ENCODE measurements at regions not wholly inside any gene's neighbourhood (a gene's known extent, or its start where the extent isn't known, plus 50 kb on each side); places are given as distances from the start of the nearest gene placed in this dataset.

GRCh38 chr13:74006666-74007065 lies 127.5 kb downstream of the KLF12 start:
- H3K4ac ChIP-seq (ENCODE audit: low read depth, low read length) = no peak overlapping the region
- H2BK5ac ChIP-seq (ENCODE audit: low read depth, low read length, poor library complexity, severe bottlenecking) = no peak overlapping the region
- no peaks in the 10 kb centered on the region for H3K36me3 ChIP-seq (ENCODE audit: control insufficient read depth, insufficient read depth, low read length)
- H3K14ac ChIP-seq (replicated peaks; ENCODE audit: low read depth, low read length) = no peak overlapping the region
- H3K79me1 ChIP-seq (ENCODE audit: low read depth in 1 of 2, low read length in 2 of 2) = peaks cover 39 to 41% of the 10 kb centered on the region in 2 experiments
- no peak overlapping the region for H4K8ac ChIP-seq (ENCODE audit: low read depth in 2 of 2, low read length in 2 of 2)
- H2BK120ac ChIP-seq (ENCODE audit: low read depth, low read length) = no peak overlapping the region
- H3K23ac ChIP-seq (ENCODE audit: low read depth, low read length) = no peak overlapping the region
- H4K91ac ChIP-seq (ENCODE audit: insufficient read depth, low read depth, low read length) = no peak overlapping the region
- DNase-seq (no peak), ATAC-seq (ENCODE audit: low read depth) (no peak)
- no peaks in the 10 kb centered on the region for H3K4me1 ChIP-seq (ENCODE audit: control insufficient read depth, insufficient read depth, low read length)
- H2AFZ ChIP-seq (replicated peaks; ENCODE audit: low read length, poor library complexity) = no peak overlapping the region
- BruUV-seq (replicated peaks) = no TSS peak
- no peaks in the 10 kb centered on the region for H3K9me1 ChIP-seq (ENCODE audit: insufficient read depth, low read length)
- no peak overlapping the region for H2BK15ac ChIP-seq (ENCODE audit: low read depth, low read length)
- H3K27me3 ChIP-seq (ENCODE audit: control insufficient read depth, insufficient read depth, low read length) = no peaks in the 10 kb centered on the region
- ChIA-PET POLR2A (ENCODE audit: unreplicated experiment) (no interaction called here), CTCF (interaction anchor here (0.6 kb wide), 1 partner anchor 34 kb away, joined by 5 read pairs; no protein-coding TSS in a partner anchor)
- dilution Hi-C loops (cut with HindIII; ENCODE audit: low sequenced_read_pairs, unreplicated experiment) = no loop called here
- in situ Hi-C loops (cut with MboI; ENCODE audit: low sequenced_read_pairs) = no loop called here
- no peak overlapping the region for H4K5ac ChIP-seq (ENCODE audit: low read depth, low read length)
- no peaks in the 10 kb centered on the region for H3K9me3 ChIP-seq (ENCODE audit: control insufficient read depth, insufficient read depth, low read length)
- no CpG with 5 or more reads among the region's 3 CpGs for WGBS, 2 experiments (ENCODE audit: extremely low coverage in 2 of 2, insufficient read length in 1 of 2)
- H3K4me3 ChIP-seq (ENCODE audit: insufficient read depth, low read depth, low read length) = no peak overlapping the region
- no peak overlapping the region for H3K9ac ChIP-seq (ENCODE audit: low read depth, low read length)
- H2AK9ac ChIP-seq (replicated peaks; ENCODE audit: low read depth, low read length, poor library complexity) = no peak overlapping the region
- H3K18ac ChIP-seq (ENCODE audit: low read depth, low read length) = no peak overlapping the region
- no peaks in the 10 kb centered on the region; the same call in 1 of the 2 replicates for H4K20me1 ChIP-seq (ENCODE audit: insufficient read depth, low read length)
- no peak overlapping the region for H3K27ac ChIP-seq (ENCODE audit: insufficient read depth, low read length)
- intact Hi-C loops (cut with micrococcal nuclease) = loop anchor here (2.0 kb wide), 1 partner anchor 68 kb away; no protein-coding TSS in a partner anchor
- TF ChIP-seq MAZ (IDR thresholded peaks at IDR 0.05; ENCODE audit: borderline replicate concordance, low read depth, low read length) = no peak
- no peak for TF ChIP-seq CTCF (conservative IDR thresholded peaks at IDR 0.05; ENCODE audit: low read depth, low read length)
- TF ChIP-seq ELK1 (IDR thresholded peaks at IDR 0.05; ENCODE audit: borderline replicate concordance, low read depth, low read length) = no peak
- TF ChIP-seq BHLHE40 (IDR thresholded peaks at IDR 0.05; ENCODE audit: low read depth, low read length) = no peak
- no peak for TF ChIP-seq MAFK (IDR thresholded peaks at IDR 0.05; ENCODE audit: low read depth, low read length)
- no peak for TF ChIP-seq MXI1 (IDR thresholded peaks at IDR 0.05; ENCODE audit: borderline replicate concordance, low read depth, low read length)
- no peak for TF ChIP-seq CEBPB (IDR thresholded peaks at IDR 0.05; ENCODE audit: low read depth, low read length)
- no peak for TF ChIP-seq POLR2A (IDR thresholded peaks at IDR 0.05; ENCODE audit: low read depth, low read length)
- TF ChIP-seq RCOR1 (IDR thresholded peaks at IDR 0.05; ENCODE audit: insufficient replicate concordance, low read length) = no peak
- TF ChIP-seq NFE2L2 (IDR thresholded peaks at IDR 0.05; ENCODE audit: low read depth, low read length) = no peak
- TF ChIP-seq USF2 (IDR thresholded peaks at IDR 0.05; ENCODE audit: low read depth, low read length) = no peak
- TF ChIP-seq CHD1 (IDR thresholded peaks at IDR 0.05; ENCODE audit: low read depth, low read length) = no peak
- TF ChIP-seq FOS (IDR thresholded peaks at IDR 0.05; ENCODE audit: low read depth, low read length) = no peak
- no peak for TF ChIP-seq RFX5 (IDR thresholded peaks at IDR 0.05; ENCODE audit: low read depth, low read length)
- TF ChIP-seq RAD21 (IDR thresholded peaks at IDR 0.05; ENCODE audit: low read length) = no peak
- TF ChIP-seq SMC3 (IDR thresholded peaks at IDR 0.05; ENCODE audit: low read depth, low read length) = no peak
- H2AK5ac ChIP-seq (ENCODE audit: low read depth, low read length) = no peak overlapping the region
- H3K56ac ChIP-seq (ENCODE audit: extremely low read depth, insufficient read depth, low read length) = no peak overlapping the region
- no peak overlapping the region for H3K4me2 ChIP-seq (ENCODE audit: low read depth, low read length)
- H2BK20ac ChIP-seq (ENCODE audit: low read depth, low read length) = no peak overlapping the region
